ENCODE measurements at regions not wholly inside any gene's neighbourhood (a gene's known extent, or its start where the extent isn't known, plus 50 kb on each side); places are given as distances from the start of the nearest gene placed in this dataset.
"Not testable (repeated sequence)": the region's sequence is repeated elsewhere in the genome, so short reads cannot be mapped to it uniquely, and the experiment has no call there.

DNA sequence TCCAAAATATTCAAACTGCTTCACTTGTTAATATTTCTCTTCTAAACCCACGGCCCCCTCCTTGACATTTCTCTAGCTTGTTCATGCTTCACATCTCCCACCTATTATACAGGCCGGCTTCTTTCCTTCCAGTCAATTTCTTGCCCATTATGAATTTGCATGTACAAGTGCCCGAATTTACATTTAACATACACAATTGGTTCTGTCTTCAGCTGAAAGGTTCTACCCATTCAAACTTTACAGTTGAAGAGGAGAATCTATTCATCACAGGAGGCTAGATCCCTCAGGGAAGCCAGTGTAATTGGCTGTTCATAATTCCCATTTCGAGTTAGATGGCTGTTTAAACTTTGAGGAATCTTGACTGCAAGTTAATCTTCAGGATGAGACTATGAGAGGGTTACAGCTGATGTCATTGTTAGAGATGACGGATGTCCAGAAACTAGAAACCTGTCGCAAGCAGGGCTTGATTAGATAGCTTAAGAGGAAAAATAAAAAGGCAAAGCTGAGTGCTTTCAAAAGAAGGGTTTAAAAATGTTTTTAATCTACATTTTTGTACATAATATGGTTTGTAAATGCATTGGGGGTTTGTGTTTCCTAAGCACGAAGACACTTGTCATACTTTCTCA lies 157.0 kb downstream of the ADSS2 start:
- Histone ChIP-seq H3K4me3 (no peak overlapping the region), H3K9me3 (replicated peaks) (no peaks in the 10 kb centered on the region), H3K36me3 (no peaks in the 10 kb centered on the region), H3K4me1 (peaks cover 3% of the 10 kb centered on the region), H3K27ac (replicated peaks) (no peak overlapping the region), H3K27me3 (ENCODE audit: low read depth) (no peaks in the 10 kb centered on the region)
- intact Hi-C loops (cut with micrococcal nuclease) = no loop called here
- no peak for DNase-seq
- no peak for TF ChIP-seq CTCF (IDR thresholded peaks at IDR 0.05; ENCODE audit: borderline replicate concordance)

- Histone ChIP-seq H3K9me3 (replicated peaks) (no peaks in the 10 kb centered on the region), H3K27ac (replicated peaks) (no peak overlapping the region), H3K4me1 (peaks cover 6% of the 10 kb centered on the region), H3K36me3 (no peaks in the 10 kb centered on the region), H3K4me3 (no peak overlapping the region), H3K27me3 (ENCODE audit: low read depth) (no peaks in the 10 kb centered on the region)
- no peak for TF ChIP-seq CTCF (IDR thresholded peaks at IDR 0.05; ENCODE audit: borderline replicate concordance)
- DNase-seq = no peak
- intact Hi-C loops (cut with micrococcal nuclease) = no loop called here
Observed at GRCh38 chr1:244296003-244296402, 155.7 kb downstream of the ADSS2 start.

DNA sequence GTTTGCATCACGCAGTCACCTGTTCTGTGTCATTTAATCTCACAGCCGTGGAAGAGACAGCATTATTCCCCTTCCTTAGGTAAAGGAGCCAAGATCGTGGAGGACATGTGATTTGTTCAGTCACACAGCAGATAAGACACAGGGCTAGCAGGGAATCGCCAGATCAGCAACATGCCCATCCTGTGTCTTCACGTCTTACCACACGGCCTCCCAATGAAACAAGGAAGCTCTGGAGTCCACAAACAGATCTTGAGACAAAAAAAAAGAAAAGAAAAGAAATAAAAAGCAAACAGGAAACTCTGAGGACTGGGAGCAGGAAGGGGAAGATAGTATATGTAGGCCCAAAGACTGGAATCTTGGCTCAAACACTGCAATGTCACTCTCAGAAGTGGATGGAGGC lies 155.3 kb downstream of the ADSS2 start:
- intact Hi-C loops (cut with micrococcal nuclease) = no loop called here
- H3K27ac ChIP-seq (replicated peaks) = no peak overlapping the region

DNA sequence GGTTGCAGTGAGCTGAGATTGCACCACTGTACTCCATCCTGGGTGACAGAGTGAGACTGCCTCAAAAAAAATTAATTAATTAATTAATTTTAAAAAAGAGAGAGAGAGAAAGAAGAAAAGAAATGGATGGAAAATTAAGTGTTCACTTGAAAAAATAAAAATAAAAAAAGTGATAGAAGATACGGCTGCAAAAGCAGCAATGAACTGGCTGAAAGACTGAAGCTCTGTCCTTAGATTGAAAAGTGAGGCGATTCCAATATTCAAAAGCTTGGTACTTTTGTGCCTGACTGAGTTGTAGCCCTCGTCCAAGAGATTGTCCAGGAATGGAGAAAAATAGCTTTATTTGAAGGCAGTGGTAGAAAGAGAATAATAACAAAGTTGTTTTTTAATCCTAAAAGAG lies 154.6 kb downstream of the ADSS2 start:
- Histone ChIP-seq H3K9me3 (replicated peaks) (no peaks in the 10 kb centered on the region), H3K4me3 (no peak overlapping the region), H3K27me3 (ENCODE audit: low read depth) (no peaks in the 10 kb centered on the region), H3K4me1 (peaks cover 6% of the 10 kb centered on the region), H3K27ac (replicated peaks) (no peak overlapping the region), H3K36me3 (no peaks in the 10 kb centered on the region)
- DNase-seq = no peak
- intact Hi-C loops (cut with micrococcal nuclease) = no loop called here
- TF ChIP-seq CTCF (IDR thresholded peaks at IDR 0.05; ENCODE audit: borderline replicate concordance) = no peak

More for the DNA sequence above, 155.3 kb downstream of the ADSS2 start:
- no peak overlapping the region for H3K4me3 ChIP-seq
- TF ChIP-seq CTCF (IDR thresholded peaks at IDR 0.05; ENCODE audit: borderline replicate concordance) = no peak
- no peak for DNase-seq
- H3K27me3 ChIP-seq (ENCODE audit: low read depth) = no peaks in the 10 kb centered on the region
- no peaks in the 10 kb centered on the region for H3K36me3 ChIP-seq
- H3K4me1 ChIP-seq = peaks cover 6% of the 10 kb centered on the region
- no peaks in the 10 kb centered on the region for H3K9me3 ChIP-seq (replicated peaks)

- Histone ChIP-seq H3K4me1 (peaks cover 6% of the 10 kb centered on the region), H3K27me3 (ENCODE audit: low read depth) (no peaks in the 10 kb centered on the region), H3K27ac (replicated peaks) (no peak overlapping the region), H3K4me3 (no peak overlapping the region), H3K36me3 (no peaks in the 10 kb centered on the region), H3K9me3 (replicated peaks) (no peaks in the 10 kb centered on the region)
- TF ChIP-seq CTCF (IDR thresholded peaks at IDR 0.05; ENCODE audit: borderline replicate concordance) = no peak
- intact Hi-C loops (cut with micrococcal nuclease) = no loop called here
- DNase-seq = no peak
Observed at GRCh38 chr1:244297616-244298015, 154.1 kb downstream of the ADSS2 start.

DNA sequence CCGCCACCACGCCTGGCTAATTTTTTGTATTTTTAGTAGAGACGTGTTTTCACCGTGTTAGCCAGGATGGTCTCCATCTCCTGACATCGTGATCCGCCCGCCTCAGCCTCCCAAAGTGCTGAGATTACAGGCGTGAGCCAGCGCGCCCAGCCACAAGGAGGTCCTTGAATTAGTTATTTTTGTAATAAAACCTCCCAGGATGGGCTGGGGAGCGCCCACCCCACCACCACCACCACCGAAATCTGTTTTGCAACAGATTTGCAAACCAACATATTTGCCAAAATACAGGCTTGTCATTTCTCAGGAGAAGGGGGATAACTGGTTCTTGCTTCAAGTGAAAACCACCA lies 151.7 kb downstream of the ADSS2 start:
- peak overlapping the region; percentile 75 for H3K27ac ChIP-seq (replicated peaks)
- H3K9me3 ChIP-seq (replicated peaks); H3K36me3 ChIP-seq; H3K27me3 ChIP-seq (ENCODE audit: low read depth); H3K4me1 ChIP-seq; intact Hi-C loops (cut with micrococcal nuclease); DNase-seq: not testable (repeated sequence)
- H3K4me3 ChIP-seq = peak overlapping the region; percentile 60
